Islet precursor cell (in vitro differentiated cells): ENCODE measurements at regions not wholly inside any gene's neighbourhood (a gene's known extent, or its start where the extent isn't known, plus 50 kb on each side); places are given as distances from the start of the nearest gene placed in this dataset.
"Not testable (repeated sequence)": the region's sequence is repeated elsewhere in the genome, so short reads cannot be mapped to it uniquely, and the experiment has no call there.

Source experiments
- DNase-seq: peaks from one replicate; pipeline ENCODE4 v3.0.0-alpha.2; 2018

DNA sequence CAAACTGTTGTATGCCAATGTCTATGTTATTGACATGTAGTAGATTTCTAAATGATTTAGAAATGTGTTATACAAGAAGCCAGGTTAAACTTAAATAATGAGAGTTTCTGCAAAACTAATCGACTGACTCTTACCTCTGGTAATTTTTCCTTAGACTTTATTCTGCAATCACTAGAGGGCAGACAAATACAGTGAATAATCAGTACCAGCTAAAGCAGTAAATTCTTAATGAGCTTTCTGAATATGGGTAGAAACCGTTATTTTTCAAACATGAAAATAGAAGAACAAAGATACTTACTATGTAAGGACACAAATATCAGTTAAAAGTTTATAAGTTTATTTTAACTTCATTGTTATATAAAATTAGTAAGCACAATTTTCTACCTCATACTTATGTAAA is 97.9 kb upstream of the RGS1 start:
- no peak for DNase-seq

DNA sequence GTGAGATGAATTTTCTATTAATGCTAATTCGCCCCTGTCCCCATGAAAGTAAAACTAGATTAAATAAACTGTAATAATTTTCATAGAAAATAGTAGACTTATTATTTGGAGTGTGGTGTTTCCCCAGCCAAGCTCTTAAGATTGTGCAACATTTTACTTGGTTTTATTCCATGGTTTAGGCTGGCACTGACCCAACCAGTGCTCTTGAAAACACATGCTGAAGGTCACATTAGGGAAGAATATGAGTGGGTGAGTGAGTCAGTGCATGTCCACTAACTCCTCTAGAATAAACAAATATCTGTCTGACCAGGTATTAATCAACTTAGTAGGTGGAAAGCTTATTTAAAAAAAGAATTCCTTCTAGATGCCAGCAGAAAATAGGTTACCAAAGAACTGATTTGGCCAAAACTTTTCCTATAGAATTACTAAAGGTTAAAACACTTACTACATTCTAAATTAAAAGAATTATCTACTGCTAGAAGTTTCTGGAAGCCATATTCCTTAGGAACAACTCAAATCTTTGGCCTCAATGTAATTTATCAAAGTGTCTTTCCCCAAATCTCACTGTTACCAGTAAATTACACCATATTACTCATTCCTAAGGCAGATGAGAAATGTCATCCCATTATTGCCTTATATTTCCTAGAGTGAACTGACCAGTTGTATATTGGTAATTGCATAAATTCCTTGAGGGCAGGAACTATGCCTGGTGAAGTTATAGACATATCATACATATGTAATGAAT is 89.7 kb upstream of the RGS1 start:
- DNase-seq: no peak

DNA sequence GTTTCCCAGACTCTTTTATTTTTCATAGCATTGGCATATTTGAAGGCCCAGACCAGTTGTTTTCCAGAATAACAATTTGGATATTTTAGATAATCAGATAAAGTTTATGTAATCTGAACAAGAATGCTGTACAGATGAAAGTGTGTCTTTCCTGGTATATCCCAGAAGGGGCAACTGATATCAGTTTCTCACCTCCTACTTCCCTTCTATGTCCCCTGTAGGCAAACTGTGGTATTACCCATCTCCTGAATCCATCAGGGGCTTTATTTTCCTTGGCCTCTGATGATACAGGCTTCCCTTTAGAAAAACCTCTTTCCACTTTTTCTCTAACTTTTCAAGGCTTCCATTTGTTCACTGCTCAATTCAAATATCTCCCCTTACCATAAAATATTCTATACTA is 87.5 kb upstream of the RGS1 start:
- no peak for DNase-seq

DNA sequence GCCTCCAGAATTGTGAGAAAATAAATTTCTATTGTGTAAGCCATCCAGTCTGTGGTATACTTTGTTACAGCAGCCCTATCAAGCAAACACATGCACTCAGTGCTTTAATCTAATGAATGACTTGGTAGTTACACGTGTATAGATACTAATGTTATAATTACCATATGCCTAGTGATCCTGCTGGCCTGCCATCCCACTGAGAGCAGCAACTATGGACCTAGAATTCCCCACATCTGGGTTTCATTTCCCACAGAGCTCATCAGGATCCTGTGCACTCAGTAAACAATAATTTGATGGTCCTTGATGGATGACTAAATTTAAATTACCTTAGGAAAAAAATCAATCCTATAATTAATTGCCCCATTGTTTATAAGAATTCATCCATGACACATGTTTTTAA is 86.5 kb upstream of the RGS1 start:
- DNase-seq: no peak

DNA sequence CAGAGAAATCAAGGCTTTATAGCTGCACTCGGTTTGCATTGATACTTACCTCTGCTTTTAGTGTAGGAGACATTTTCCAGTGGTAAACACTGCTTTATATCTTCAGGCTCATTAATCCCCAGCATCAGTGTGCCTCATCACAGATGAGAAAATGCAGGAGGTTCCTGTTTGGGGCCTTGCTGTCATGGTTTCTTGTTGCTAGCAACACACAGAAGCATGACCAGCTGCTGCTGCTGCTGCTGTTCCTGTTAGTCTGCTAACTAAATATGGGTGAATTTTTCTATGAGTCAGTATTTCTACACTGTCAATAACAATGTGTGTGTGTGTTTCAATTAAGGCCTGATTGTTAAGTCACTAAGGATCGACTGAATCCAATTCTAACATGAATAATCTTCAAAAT is 85.8 kb upstream of the RGS1 start:
- DNase-seq: peak; percentile 79

DNA sequence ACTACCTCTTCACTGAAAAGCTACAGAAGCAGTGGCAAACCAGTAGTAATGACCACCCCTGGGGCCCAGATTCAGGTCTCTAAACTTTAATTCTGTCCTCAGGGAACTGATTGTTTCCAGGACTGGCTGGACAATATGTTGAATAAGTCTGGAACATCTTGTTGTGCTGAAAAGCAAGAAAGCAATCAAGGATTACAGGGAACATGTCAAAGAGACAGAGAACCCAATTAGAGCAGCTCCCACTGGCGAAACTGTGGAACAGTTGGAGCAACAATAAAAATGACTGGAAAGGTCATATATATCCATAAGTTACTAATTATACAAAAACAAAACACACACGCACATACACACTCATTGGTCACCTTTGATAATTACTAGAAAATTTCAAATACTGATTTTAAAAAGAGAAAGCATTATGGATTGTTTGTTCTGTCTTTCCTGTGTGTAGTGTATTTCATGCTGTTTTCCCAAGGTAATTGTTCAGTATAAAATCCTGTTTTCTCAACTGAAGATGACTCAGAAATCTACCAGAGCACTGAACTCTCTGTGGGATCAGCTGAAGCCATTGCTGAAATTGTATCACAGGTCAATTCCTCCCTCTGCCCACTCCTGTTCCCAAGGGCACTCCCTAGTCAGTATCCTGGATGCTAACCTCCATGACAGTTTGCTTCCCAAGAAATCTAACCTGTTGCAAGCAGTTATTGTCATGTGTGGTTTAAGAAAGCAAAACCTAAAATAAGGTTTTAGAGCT is 83.6 kb upstream of the RGS1 start:
- DNase-seq: no peak

DNA sequence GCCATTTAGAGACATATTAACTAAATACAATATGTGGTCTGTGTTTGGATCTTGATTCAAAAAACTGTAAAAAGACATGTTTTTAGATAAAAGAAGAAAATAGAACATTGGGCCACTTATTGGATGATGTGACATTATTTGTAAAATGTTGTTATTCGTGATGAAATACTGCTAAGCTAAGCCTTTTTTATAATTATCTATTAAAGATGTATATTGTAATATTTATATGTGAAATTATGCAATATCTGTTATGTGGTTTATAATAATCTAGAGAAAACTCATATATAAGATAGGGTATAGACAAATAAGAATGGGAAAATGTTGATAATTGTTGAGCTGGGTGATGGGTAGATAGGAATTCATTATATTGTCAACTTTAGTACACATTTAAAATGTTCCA is 82.0 kb upstream of the RGS1 start:
- no peak for DNase-seq

DNA sequence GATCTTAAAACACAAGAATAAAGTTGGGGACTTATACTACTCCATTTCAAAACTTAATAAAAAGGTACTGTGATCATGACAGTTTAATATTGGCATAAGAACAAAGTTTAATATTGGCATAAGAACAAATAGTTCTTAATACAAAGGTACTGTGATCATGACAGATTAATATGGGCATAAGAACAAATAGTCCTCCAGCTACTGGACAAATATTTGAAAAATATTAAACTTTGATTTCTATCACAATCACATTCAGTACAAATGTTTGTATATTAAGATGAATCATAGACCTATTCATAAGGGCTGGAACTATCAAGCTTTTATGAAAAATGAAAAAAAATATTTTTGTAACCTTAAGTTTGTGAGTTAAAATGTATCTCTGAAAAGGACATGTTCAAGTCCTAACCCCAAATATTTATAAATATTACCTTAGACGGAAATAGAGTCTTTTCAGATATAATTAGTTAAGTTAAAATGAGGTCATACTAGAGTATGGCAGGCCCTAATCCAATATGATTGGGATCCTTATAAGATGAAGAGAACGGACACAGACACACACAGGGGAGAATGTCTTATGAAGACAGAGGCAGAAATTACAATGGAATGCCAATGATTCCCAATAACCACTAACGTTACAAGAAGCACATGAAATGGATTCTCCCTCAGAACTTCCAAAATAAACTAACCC is 79.1 kb upstream of the RGS1 start:
- no peak for DNase-seq

DNA sequence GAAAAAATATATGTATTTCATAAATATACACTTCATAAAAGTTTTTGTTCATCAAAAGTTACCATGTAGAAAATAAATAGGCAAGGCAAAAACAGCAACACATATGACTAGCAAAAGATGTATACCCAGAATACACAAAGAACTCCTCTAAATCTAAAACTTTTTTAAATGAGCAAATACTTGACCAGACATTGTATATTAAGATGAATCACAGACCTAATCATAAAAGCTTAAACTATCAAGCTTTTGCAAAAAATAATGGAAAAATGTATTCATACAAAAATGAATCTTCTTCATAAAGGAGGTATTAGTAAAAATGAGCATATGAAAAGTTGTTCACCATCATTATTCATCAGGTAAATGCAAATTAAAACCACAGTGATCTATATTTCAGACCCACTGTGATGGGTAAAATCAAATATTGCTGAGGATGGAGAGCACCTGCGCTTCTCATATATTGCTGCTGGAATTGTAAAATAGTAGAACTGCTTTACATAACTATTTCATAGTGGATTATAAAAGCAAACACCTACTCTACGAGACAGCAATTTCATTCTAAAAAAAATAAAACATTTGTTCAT is 78.3 kb upstream of the RGS1 start:
- no peak for DNase-seq

DNA sequence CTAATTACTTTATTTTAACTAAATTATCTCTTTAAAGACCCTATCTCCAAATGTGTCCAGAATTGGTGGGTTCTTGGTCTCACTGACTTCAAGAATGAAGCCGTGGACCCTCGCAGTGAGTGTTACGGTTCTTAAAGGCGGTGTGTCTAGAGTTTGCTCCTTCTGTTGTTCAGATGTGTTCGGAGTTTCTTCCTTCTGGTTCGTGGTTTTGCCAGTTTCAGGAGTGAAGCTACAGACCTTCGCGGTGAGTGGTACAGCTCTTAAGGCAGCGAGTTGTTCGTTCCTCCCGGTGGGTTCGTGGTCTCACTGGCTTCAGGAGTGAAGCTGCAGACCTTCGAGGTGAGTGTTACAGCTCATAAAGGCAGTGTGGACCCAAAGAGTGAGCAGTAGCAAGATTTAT is 77.5 kb upstream of the RGS1 start:
- DNase-seq: not testable (repeated sequence)

DNA sequence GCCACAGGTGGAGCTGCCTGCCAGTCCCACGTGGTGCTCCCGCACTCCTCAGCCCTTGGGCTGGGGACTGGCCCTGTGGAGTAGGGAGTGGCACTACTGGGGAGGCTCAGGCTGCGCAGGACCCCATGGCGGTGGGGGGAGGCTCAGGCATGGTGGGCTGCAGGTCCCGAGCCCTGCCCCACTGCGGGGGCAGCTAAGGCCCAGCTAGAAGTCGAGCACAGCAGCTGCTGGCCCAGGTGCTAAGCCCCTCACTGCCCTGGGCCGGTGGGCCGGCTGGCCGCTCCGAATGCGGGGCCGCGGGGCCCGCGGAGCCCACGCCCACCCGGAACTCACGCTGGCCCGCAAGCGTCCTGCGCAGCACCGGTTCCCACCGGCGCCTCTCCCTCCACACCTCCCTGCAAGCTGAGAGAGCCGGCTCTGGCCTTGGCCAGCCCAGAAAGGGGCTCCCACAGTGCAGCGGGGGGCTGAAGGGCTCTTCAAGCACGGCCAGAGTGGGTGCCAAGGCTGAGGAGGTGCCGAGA is 76.5 kb upstream of the RGS1 start:
- DNase-seq: not testable (repeated sequence)

DNA sequence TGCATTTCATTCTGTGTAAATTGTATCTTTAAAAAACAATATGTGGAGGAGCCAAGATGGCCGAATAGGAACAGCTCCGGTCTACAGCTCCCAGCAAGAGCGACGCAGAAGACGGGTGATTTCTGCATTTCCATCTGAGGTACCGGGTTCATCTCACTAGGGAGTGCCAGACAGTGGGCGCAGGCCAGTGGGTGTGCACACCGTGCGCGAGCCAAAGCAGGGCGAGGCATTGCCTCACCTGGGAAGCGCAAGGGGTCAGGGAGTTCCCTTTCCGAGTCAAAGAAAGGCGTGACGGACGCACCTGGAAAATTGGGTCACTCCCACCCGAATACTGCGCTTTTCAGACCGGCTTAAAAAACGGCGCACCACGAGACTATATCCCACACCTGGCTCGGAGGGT is 75.0 kb upstream of the RGS1 start:
- DNase-seq: not testable (repeated sequence)

DNA sequence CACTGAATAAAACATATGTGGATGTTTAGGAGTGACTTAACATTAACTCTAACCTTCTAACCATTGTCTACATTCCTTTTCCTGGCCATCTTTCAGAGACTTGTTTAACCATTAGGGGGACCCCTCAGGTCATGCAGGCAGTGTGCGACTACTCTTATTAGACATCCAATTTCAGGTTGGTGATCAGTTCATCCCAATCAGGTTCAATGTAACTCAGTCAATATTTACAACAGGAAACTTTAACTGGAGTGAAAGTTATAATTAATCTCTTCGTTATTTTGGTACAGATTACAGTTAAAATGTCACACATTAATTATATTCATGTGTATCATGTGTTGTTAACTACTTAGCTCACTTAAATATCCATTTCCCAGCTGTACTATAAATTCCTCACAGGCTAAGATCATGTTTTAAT is 68.8 kb upstream of the RGS1 start:
- DNase-seq: no peak

DNA sequence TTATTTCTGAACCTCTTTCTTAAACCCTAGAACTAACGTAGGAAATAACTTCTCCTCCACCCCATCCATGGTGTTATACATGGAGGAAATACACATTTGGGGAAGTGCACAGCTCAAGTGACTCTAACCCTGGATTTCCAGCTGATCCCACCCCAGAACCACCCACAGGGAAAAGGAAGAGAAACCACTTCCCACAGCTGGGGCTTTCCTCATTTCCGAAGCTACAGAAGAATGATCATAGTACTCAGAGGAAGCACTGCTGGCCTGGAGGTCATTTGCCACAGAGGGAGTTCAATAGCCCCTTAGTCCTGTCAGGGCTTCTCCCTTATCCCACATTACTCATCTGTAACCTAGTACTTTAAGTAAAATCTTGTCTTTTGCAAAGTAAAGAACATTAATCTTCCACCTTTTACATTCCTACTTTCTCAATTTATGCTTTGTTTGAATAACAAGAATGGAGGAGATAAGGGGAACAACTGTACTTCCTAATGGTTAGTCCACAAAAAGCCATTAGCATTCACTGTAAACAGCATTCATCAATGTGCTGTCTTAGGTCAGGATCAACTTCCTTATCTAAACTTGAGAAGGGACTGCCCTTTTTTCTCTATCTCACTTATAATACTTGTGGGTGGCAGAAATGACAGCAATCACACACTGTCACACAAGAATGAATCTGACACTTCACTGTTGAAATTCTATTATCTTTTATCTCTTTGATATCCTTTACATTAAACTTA is 63.0 kb upstream of the RGS1 start:
- DNase-seq: no peak

DNA sequence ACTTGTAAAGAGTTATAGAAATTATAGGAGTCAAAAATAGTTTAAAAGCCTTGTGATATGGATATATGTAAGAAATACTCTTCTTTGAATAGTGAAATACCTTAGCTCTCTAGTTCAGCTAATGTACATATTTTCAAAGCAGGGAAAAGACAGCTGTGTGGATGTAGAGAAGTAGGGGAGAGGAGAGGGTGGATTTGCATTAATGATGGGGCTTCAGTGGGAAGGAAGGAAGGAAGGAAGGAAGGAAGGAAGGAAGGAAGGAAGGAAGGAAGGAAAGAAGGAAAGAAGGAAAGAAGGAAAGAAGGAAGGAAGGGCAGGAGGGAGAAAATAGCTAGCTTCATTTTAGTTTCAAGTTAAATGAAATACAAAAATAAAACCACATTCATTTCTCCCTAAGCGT is 62.4 kb upstream of the RGS1 start:
- no peak for DNase-seq

DNA sequence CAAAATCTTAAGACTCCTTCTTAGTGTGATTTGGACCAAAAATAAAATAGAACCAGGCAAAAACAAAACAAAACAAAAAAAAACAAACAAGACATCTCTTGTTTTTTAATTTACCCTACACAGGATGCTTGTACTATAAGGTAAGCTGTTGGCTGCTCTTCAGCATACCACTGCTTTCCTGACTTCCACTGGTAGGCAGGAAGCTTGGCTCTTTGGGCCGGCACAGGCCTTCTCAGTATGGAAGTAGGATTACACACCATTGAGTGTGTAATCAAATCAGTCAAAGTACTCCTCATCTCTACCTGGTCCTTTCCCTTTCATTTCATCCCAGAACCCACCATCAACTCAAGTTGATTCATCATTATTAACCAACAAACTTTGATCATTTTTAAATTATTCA is 61.9 kb upstream of the RGS1 start:
- DNase-seq: no peak

DNA sequence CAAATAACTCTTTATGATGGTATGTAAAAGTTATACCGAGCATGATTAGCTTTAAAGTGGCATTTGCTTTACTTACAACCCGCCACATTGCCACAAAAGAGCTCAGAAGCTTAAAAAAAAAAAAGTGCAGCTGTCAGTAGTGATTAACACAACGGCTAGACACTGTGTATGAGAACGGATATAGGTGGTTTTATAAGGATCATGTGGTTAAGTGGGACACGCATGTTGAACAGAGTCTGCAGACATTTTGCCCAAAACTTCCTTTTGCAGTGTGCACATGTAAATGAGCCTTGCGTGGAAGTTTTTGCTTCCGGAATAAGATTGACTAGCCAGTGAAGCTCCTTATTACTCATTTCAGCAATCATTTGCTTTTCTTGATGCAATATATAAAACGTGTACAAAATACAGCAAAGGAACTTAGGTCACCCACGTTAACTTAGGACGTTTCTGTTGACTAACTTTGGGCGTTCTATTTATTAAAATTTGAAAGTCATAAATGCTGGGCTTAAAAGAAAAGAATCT is 58.7 kb upstream of the RGS1 start:
- no peak for DNase-seq

DNA sequence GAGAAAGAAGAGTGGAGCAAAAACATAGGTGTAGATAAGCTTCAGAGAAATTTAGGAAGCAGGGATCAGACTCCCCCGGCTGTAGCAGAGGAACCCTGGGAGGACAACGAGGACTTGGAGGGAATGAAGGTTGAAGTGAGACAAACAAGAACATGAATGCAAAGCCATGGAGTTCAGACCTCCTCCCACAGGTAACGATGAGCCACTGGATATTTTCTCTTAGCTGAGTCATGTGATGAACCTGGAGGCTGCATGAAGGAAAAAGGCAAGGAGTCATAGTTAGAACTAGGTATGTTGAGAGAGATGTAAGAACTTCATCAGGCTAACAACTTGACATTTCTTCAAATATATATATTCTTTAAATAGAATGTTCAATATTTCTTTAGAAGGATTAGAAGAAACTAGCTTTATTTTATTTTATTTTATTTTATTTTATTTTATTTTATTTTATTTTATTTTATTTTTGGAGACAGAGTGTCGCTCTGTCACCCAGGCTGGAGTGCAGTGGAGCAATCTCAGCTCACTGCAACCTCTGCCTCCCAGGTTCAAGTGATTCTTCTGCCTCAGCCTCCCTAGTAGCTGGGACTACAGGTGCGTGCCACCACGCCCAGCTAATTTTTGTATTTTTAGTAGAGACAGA is 57.7 kb upstream of the RGS1 start:
- DNase-seq: not testable (repeated sequence)

DNA sequence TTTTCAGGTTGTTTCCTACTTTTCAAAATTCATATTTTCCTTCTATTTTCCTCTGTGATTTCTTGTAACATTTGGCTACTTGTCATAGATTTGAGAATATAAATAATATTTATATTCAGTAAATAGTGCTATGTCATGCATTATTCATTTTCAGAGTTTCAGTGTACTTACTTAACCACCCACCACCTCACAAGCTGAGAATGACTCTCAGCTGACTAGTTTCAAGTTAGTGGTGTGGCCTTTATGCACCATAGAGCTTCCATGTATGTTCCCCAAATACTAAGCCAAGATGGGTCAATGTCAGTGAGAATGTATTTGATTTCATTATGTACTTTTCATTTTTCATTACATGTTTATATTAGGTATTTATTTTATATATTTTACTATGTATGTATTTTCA is 56.9 kb upstream of the RGS1 start:
- no peak for DNase-seq

DNA sequence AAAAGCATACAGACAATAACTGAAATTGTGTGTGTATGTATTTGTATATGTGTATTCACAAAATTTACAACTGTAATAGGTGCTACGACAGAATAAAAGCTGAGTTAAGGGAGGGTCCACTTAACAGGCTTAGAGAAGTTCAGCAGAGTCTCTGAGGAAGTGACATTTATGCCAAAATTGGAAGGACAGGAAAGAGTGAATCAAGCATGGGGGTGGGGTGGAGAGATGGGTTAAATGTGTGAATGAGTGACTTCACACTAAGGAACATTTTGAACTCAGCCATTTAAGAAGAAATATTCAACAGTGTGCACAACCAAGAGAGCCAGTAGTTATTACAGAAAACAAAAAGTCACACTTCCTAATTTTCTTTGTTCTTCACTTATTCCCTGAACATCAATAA is 53.8 kb upstream of the RGS1 start:
- no peak for DNase-seq

DNA sequence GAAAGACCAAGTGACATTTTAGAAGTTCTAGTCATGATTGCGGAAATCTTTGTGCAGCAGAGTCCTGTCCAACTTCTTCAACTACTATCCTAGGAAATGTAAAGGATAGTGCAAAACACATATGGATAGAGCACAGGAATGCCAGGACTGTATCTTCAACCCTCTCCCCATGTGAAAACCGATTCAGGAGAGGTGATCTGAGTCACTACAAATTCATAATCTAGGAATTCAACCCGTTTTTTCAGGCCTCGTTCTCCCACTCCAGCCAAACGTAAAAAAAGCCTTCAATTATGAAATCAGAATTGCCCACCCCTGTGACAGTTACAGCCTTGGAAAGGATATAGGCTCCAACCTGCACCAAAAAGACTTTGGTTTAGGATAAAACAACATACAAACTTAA is 52.9 kb upstream of the RGS1 start:
- DNase-seq: no peak

DNA sequence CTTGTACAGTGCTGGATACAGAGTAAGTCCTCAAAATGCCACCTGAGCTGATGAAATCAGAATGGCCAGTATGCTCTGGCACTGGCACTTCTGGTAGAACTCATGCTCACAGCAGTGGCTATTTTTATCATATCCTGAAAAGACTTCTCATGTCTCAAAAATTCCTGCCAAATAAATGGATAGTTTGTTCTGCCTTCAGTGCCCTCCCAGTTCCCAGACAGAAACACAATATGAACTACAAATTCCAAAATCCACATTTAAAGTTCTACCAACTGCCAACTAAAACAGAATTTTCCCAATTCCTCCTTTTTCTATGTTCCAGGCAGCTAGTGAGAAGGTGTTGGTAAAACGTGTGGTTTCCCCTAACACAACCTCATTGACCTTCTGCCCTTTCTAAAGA is 51.4 kb upstream of the RGS1 start:
- DNase-seq: no peak
